Stimulated activated naive CD4-positive, alpha-beta T cell treated with Interleukin-2 at 50 U/mL for 16 hours (primary cell): ENCODE measurements at regions not wholly inside any gene's neighbourhood (a gene's known extent, or its start where the extent isn't known, plus 50 kb on each side); places are given as distances from the start of the nearest gene placed in this dataset.
"Not testable (repeated sequence)": the region's sequence is repeated elsewhere in the genome, so short reads cannot be mapped to it uniquely, and the experiment has no call there.

ENCODE experiments used
- DNase-seq: peaks from one replicate; lab custom pipeline; 2025; lab: John Stamatoyannopoulos, UW

GRCh38 chrX:121298499-121298898 is 251.1 kb downstream of the GLUD2 start:
- no peak for DNase-seq

DNA sequence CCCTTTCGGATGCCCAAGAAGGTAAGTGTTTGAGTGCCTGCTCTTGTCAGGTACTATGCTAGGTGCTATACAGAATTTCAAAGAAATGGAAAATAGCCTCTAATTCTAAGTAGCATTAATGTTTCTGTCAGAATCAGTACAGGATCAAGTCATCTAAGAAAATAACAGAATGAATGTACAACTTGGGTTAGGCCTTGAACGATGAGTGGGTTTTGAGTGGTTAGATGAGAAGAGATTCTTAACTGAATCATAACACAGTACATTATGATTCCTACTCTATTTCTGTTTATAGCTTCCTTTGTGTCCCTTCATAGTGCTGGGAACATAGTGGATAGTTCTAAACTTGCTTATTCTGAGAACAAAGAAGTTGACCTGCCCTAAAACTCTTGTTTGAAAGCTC is 253.9 kb downstream of the GLUD2 start:
- no peak for DNase-seq

DNA sequence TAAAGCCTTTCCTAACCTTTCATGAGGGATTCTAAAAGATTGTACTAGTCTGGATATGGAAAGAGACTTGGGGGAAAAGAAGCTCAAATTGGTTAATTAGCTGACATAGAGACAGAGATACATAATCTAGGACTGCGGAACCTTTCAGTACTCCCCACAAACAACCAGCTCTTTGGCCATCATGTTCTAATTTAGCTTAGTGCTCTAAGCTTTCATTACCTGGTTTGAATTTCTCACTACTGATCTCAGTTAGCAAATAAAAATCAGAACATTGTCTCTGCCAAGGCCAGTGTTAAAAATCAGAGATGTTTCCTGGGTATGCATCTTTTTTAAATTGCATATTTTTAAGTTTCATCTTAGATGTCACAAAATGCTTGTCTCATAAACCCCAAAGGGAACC is 254.4 kb downstream of the GLUD2 start:
- no peak for DNase-seq

- DNase-seq: no peak
These were observed 260.0 kb downstream of the GLUD2 start for GRCh38 chrX:121307449-121307848.

GRCh38 chrX:121308276-121308805 is 260.9 kb downstream of the GLUD2 start:
- peak; percentile 40 for DNase-seq

GRCh38 chrX:121310820-121311219 is 263.4 kb downstream of the GLUD2 start:
- no peak for DNase-seq

DNA sequence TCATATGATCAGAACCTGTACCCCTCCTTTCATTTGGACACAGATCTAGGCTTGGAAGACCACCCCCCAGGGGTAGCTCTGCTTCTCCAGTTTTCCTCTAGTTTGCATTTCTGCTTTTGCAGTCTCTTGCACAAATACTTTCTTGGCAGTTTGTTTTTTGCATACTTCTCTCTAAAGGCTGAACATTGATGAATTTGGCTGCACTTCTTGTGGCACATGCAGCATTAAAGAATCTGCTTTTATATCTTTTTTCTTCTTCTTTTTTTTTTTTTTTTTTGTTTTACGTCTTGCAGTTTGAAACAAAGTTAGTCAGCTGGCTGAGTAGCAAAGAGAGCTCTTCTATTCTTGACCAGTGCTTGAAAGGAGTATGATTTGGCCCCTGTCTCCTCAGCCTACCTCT is 273.0 kb downstream of the GLUD2 start:
- no peak for DNase-seq

GRCh38 chrX:121322159-121322558 is 274.7 kb downstream of the GLUD2 start:
- DNase-seq: no peak

- DNase-seq: no peak
These were observed 275.9 kb downstream of the GLUD2 start for GRCh38 chrX:121323337-121323736.

DNA sequence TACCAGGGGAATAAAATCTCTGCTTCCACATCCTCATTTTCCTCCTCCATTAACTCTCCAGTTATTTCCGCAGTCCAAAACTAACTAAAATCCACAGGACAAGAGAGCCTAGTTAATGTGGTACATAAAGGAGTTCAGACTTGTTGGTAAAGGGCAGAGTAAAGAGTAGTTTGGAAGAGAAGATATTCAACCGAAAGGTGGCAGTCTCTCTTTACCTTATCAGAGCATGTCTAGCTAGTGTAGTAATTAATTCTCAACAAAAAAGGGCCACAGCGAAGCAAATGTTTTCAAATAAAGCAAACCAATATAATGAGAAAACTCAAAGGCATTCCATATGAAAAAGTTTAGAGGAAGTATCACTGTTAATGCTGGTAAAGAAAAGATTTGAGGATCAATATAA is 286.5 kb downstream of the GLUD2 start:
- no peak for DNase-seq

DNA sequence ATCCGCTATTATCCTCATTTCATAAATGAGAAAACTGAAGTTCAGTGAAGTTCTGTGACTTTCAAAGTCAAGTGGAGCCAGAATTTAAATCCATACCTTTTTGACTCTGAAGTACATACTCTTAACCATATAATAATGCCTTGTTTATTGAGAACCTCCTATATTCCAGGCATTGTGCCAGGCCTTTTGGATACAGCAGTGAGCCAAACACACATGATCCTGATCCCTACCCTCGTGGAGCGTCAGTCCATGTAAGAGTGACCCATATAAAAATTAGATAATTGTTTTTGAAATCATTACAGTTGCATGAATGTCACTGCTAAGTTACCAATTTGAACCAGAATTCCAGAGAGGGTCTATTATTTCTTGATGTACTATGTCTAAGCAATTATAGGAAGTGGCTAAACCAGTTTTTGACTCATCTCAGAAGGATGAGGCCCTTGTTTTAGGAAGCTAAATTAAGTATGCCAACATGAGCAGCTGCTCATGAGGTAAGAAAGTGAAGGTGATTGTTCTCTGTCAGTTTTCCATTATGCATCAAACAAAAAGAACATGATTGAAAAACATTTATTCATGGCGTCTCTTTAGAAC is 289.5 kb downstream of the GLUD2 start:
- no peak for DNase-seq

- DNase-seq: no peak
These were observed 290.4 kb downstream of the GLUD2 start for GRCh38 chrX:121337816-121338215.

- no peak for DNase-seq
These were observed 301.9 kb downstream of the GLUD2 start for GRCh38 chrX:121349263-121349662.

- no peak for DNase-seq
These were observed 308.9 kb downstream of the GLUD2 start for GRCh38 chrX:121356139-121356849.

GRCh38 chrX:121356850-121357171 is 309.4 kb downstream of the GLUD2 start:
- DNase-seq: no peak

DNA sequence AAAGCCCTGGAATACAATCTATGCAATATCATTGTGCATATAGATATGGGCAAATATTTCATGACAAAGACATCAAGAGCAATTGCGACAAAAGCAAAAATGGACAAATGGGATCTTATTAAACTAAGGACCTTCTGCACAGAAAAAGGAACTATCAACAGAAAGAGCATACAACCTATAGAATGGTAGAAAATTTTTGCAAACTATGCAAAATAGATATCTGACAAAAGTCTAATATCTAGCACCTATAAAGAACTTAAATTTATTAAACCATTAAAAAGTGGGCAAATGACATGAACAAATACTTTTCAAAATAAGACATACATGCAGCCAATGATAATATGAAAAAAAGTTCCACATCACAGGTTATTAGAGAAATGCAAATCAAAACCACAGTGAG is 312.9 kb downstream of the GLUD2 start:
- DNase-seq: no peak

GRCh38 chrX:121365572-121366161 is 318.3 kb downstream of the GLUD2 start:
- DNase-seq: no peak

- DNase-seq: no peak
These were observed 327.1 kb downstream of the GLUD2 start for GRCh38 chrX:121374471-121374870.

DNA sequence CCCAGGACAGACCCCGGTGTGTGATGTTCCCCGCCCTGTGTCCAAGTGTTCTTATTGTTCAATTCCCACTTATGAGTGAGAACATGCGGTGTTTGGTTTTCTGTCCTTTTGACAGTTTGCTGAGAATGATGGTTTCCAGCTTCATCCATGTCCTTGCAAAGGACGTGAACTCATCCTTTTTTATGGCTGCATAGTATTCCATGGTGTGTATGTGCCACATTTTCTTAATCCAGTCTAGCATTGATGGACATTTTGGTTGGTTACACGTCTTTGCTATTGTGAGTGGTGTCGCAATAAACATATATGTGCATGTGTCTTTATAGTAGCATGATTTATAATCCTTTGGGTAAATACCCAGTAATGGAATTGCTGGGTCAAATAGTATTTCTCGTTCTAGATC is 334.5 kb downstream of the GLUD2 start:
- DNase-seq: not testable (repeated sequence)

GRCh38 chrX:121389976-121390714 is 342.7 kb downstream of the GLUD2 start:
- DNase-seq: no peak

DNA sequence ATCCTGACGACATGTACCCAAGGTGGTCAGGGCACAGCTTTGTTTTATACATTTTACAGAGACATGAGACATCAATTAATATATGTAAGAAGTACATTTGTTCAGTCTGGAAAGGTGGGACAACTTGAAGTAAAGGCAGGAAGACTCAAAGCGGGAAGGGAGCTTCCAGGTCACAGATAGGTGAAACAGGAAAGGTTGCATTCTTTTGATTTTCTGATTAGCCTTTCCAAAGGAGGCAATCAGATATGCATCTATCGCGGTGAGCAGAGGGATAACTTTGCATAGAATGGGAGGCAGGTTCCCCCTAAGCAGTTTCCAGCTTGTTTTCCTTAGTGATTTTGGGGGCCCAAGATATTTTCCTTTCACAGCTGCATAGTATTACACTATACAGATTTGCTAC is 358.4 kb downstream of the GLUD2 start:
- no peak for DNase-seq

DNA sequence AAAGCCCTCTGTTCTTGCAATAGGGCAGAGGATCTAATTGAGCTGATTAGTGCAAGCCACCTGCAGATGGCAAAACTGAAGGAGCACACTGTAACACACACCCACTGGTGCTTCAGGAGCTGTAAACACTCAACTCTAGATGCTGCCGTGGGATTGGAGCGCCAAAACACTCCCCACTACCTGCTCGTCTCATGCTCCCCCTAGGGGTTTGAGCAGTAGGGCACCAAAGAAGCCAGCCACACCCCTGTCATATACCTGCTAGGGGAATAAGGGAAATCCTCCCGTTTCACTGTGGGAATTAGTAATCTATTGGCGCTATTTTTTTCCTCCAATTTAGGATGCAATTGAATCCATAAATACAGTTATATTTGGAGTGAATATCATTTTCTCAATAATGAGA is 360.2 kb downstream of the GLUD2 start:
- DNase-seq: no peak

GRCh38 chrX:121431514-121431913 is 384.1 kb downstream of the GLUD2 start:
- DNase-seq: not testable (repeated sequence)
